ENCODE measurements at regions not wholly inside any gene's neighbourhood (a gene's known extent, or its start where the extent isn't known, plus 50 kb on each side); places are given as distances from the start of the nearest gene placed in this dataset.

- dilution Hi-C loops (cut with MboI; ENCODE audit: extremely low pct_ligation_motif_present, low sequenced_read_pairs) = no loop called here
Observed at GRCh38 chr3:81861593-81861992, 100.1 kb upstream of the GBE1 start.

DNA sequence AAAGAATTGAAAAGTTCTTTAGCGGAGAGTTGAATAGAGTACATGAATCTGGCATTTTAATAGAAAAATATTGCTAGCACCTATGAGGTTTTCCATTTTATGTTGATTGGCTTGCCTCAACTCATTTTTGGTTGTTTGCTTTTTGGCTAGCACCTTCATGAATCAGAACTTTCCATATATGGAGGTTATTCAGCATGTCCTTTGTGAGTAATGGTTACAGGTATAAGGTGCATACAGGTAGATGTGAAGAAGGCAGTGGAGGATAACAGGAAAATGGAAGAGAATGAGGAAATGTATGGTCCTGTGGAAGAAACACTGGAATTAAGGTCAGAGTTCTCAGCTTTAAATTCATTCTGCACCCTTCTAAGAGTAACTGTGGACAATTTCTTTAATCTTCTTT is 98.1 kb upstream of the GBE1 start:
- TF ChIP-seq CTCF (optimal IDR thresholded peaks at IDR 0.05 in 1 of 3, IDR thresholded peaks at IDR 0.05 in 1 of 3, conservative IDR thresholded peaks at IDR 0.05 in 1 of 3; ENCODE audit: extremely low read depth in 1 of 3, insufficient read depth in 2 of 3, low read length in 3 of 3) (no peak), EZH2 (IDR thresholded peaks at IDR 0.05; ENCODE audit: low read length) (no peak)
- no peaks in the 10 kb centered on the region for H3K9me3 ChIP-seq (ENCODE audit: control insufficient read depth, low read depth, low read length)
- no peaks in the 10 kb centered on the region for H3K9me1 ChIP-seq (ENCODE audit: control insufficient read depth, extremely low read depth, insufficient read depth, low read length)
- FAIRE-seq (no peak), DNase-seq (ENCODE audit: low read depth, low spot score) (no peak)
- no peaks in the 10 kb centered on the region for H3K36me3 ChIP-seq (ENCODE audit: control insufficient read depth in 2 of 2, extremely low read depth in 1 of 2, insufficient read depth in 2 of 2, low read length in 2 of 2)
- H3K4me3 ChIP-seq (ENCODE audit: control insufficient read depth in 2 of 3, extremely low read depth in 1 of 3, insufficient read depth in 2 of 3, low read depth in 1 of 3, low read length in 3 of 3) = no peak overlapping the region
- H2AFZ ChIP-seq (ENCODE audit: control insufficient read depth, low read length) = no peak overlapping the region
- H3K79me2 ChIP-seq (ENCODE audit: control insufficient read depth, insufficient read depth, low read length) = no peaks in the 10 kb centered on the region
- H3K4me2 ChIP-seq (ENCODE audit: control insufficient read depth, extremely low read depth, insufficient read depth, low read depth, low read length) = no peak overlapping the region
- H3K9ac ChIP-seq (ENCODE audit: control insufficient read depth, extremely low read depth, insufficient read depth, low read length) = no peak overlapping the region
- H4K20me1 ChIP-seq (ENCODE audit: control insufficient read depth, extremely low read depth, insufficient read depth, low read length) = no peaks in the 10 kb centered on the region
- no peak overlapping the region for H3K27ac ChIP-seq (ENCODE audit: control insufficient read depth, insufficient read depth, low read length)
- no peaks in the 10 kb centered on the region for H3K27me3 ChIP-seq (ENCODE audit: control insufficient read depth, extremely low read depth, insufficient read depth, low read length)
- no peaks in the 10 kb centered on the region for H3K4me1 ChIP-seq (ENCODE audit: control insufficient read depth, extremely low read depth, insufficient read depth, low read length)
- dilution Hi-C loops (cut with MboI; ENCODE audit: extremely low pct_ligation_motif_present, low sequenced_read_pairs) = no loop called here

More at GRCh38 chr3:81861593-81861992, 100.1 kb upstream of the GBE1 start:
- FAIRE-seq (no peak), DNase-seq (ENCODE audit: low read depth, low spot score) (no peak)
- no peak overlapping the region for H3K4me3 ChIP-seq (ENCODE audit: control insufficient read depth in 2 of 3, extremely low read depth in 1 of 3, insufficient read depth in 2 of 3, low read depth in 1 of 3, low read length in 3 of 3)
- H4K20me1 ChIP-seq (ENCODE audit: control insufficient read depth, extremely low read depth, insufficient read depth, low read length) = no peaks in the 10 kb centered on the region
- no peak overlapping the region for H3K9ac ChIP-seq (ENCODE audit: control insufficient read depth, extremely low read depth, insufficient read depth, low read length)
- H3K4me1 ChIP-seq (ENCODE audit: control insufficient read depth, extremely low read depth, insufficient read depth, low read length) = no peaks in the 10 kb centered on the region
- H3K27ac ChIP-seq (ENCODE audit: control insufficient read depth, insufficient read depth, low read length) = no peak overlapping the region
- H3K79me2 ChIP-seq (ENCODE audit: control insufficient read depth, insufficient read depth, low read length) = no peaks in the 10 kb centered on the region
- H3K27me3 ChIP-seq (ENCODE audit: control insufficient read depth, extremely low read depth, insufficient read depth, low read length) = no peaks in the 10 kb centered on the region
- H2AFZ ChIP-seq (ENCODE audit: control insufficient read depth, low read length) = no peak overlapping the region
- no peak overlapping the region for H3K4me2 ChIP-seq (ENCODE audit: control insufficient read depth, extremely low read depth, insufficient read depth, low read depth, low read length)
- no peaks in the 10 kb centered on the region for H3K36me3 ChIP-seq (ENCODE audit: control insufficient read depth in 2 of 2, extremely low read depth in 1 of 2, insufficient read depth in 2 of 2, low read length in 2 of 2)
- H3K9me3 ChIP-seq (ENCODE audit: control insufficient read depth, low read depth, low read length) = no peaks in the 10 kb centered on the region
- TF ChIP-seq CTCF (optimal IDR thresholded peaks at IDR 0.05 in 1 of 3, IDR thresholded peaks at IDR 0.05 in 1 of 3, conservative IDR thresholded peaks at IDR 0.05 in 1 of 3; ENCODE audit: extremely low read depth in 1 of 3, insufficient read depth in 2 of 3, low read length in 3 of 3) = no peak
- TF ChIP-seq EZH2 (IDR thresholded peaks at IDR 0.05; ENCODE audit: low read length) = no peak
- H3K9me1 ChIP-seq (ENCODE audit: control insufficient read depth, extremely low read depth, insufficient read depth, low read length) = no peaks in the 10 kb centered on the region

All from keratinocyte (primary cell).